H9 (cell line): ENCODE measurements at regions not wholly inside any gene's neighbourhood (a gene's known extent, or its start where the extent isn't known, plus 50 kb on each side); places are given as distances from the start of the nearest gene placed in this dataset.
"Not testable (repeated sequence)": the region's sequence is repeated elsewhere in the genome, so short reads cannot be mapped to it uniquely, and the experiment has no call there.

Experiments
- DNase-seq: peaks from one replicate; pipeline ENCODE4 v3.0.0-alpha.2; 2017
- H2AFZ ChIP-seq: one replicate; pipeline ENCODE4 v1.6.1; 2013; ENCODE audit warnings: mild to moderate bottlenecking, low read length, control low read depth, moderate library complexity
- H2AK5ac ChIP-seq: 2 replicates; pipeline ENCODE4 v1.6.1; 2013; ENCODE audit warnings: low read length, control low read depth, mixed read lengths; ENCODE audit not compliant: insufficient read length
- H2BK120ac ChIP-seq: one replicate; pipeline ENCODE4 v1.6.1; 2013; ENCODE audit warnings: low read depth, mild to moderate bottlenecking, low read length, control low read depth, inconsistent platforms; ENCODE audit not compliant: poor library complexity, severe bottlenecking
- H2BK12ac ChIP-seq: 2 replicates; pipeline ENCODE4 v1.6.1; 2013; ENCODE audit warnings: low read length, control low read depth, mixed read lengths, low read depth; ENCODE audit not compliant: insufficient read length
- H2BK15ac ChIP-seq: 2 replicates; pipeline ENCODE4 v1.6.1; 2013; ENCODE audit warnings: low read depth, low read length, control low read depth
- H2BK20ac ChIP-seq: one replicate; pipeline ENCODE4 v1.6.1; 2013; ENCODE audit warnings: low read depth, mild to moderate bottlenecking, low read length, control low read depth, inconsistent platforms; ENCODE audit not compliant: poor library complexity, severe bottlenecking
- H2BK5ac ChIP-seq: 2 replicates; pipeline ENCODE4 v1.6.1; 2013; ENCODE audit warnings: low read length, control low read depth, mixed read lengths; ENCODE audit not compliant: insufficient read length
- H3K14ac ChIP-seq: 2 replicates; pipeline ENCODE4 v1.6.1; 2013; ENCODE audit warnings: low read length, control low read depth; ENCODE audit not compliant: insufficient read depth
- H3K18ac ChIP-seq: 2 replicates; pipeline ENCODE4 v1.6.1; 2013; ENCODE audit warnings: low read depth, mild to moderate bottlenecking, mixed read lengths, low read length, control low read depth; ENCODE audit not compliant: insufficient read length
- H3K23ac ChIP-seq: 2 replicates; pipeline ENCODE4 v1.6.1; 2013; ENCODE audit warnings: low read length, control low read depth, mixed read lengths, low read depth; ENCODE audit not compliant: insufficient read length
- H3K23me2 ChIP-seq: 2 replicates; pipeline ENCODE4 v1.6.1; 2013; ENCODE audit warnings: low read depth, mild to moderate bottlenecking, mixed read lengths, low read length, control low read depth; ENCODE audit not compliant: insufficient read length, poor library complexity, severe bottlenecking
- H3K27ac ChIP-seq: 2 replicates; pipeline ENCODE4 v1.5.1; 2013; ENCODE audit warnings: low read length, control low read depth, mixed read lengths, low read depth; ENCODE audit not compliant: insufficient read length
- H3K27me3 ChIP-seq: 2 replicates; pipeline ENCODE4 v1.6.1; 2013; ENCODE audit warnings: low read length, control low read depth, inconsistent platforms; ENCODE audit not compliant: insufficient read depth
- H3K4ac ChIP-seq: 2 replicates; pipeline ENCODE4 v1.6.1; 2013; ENCODE audit warnings: low read depth, mild to moderate bottlenecking, control low read depth, inconsistent platforms, low read length, moderate library complexity
- H3K4me1 ChIP-seq: 2 replicates; pipeline ENCODE4 v1.6.1; 2013; ENCODE audit warnings: low read length, control low read depth, inconsistent platforms; ENCODE audit not compliant: insufficient read depth
- H3K4me2 ChIP-seq: 2 replicates; pipeline ENCODE4 v1.6.1; 2013; ENCODE audit warnings: low read length, control low read depth, mixed read lengths; ENCODE audit not compliant: insufficient read length, insufficient read depth
- H3K56ac ChIP-seq: 2 replicates; pipeline ENCODE4 v1.6.1; 2013; ENCODE audit warnings: low read depth, mild to moderate bottlenecking, mixed read lengths, low read length, control low read depth; ENCODE audit not compliant: insufficient read length
- H3K79me1 ChIP-seq: 2 replicates; pipeline ENCODE4 v1.6.1; 2013; ENCODE audit warnings: low read depth, mild to moderate bottlenecking, moderate library complexity, low read length, control low read depth, inconsistent platforms; ENCODE audit not compliant: insufficient read depth, poor library complexity, severe bottlenecking
- H3K79me2 ChIP-seq: 2 replicates; pipeline ENCODE4 v1.6.1; 2013; ENCODE audit warnings: low read length, control low read depth, inconsistent platforms; ENCODE audit not compliant: insufficient read depth
- H3K9ac ChIP-seq: 2 replicates; pipeline ENCODE4 v1.6.1; 2013; ENCODE audit warnings: low read length, control low read depth, mixed read lengths; ENCODE audit not compliant: insufficient read length; ENCODE audit errors: extremely low read depth
- H3K9me3 ChIP-seq: one replicate; pipeline ENCODE4 v1.6.1; 2013; ENCODE audit warnings: low read depth, low read length, inconsistent platforms; ENCODE audit not compliant: control insufficient read depth
- H3T11ph ChIP-seq: one replicate; pipeline ENCODE4 v1.6.1; 2013; ENCODE audit warnings: mild to moderate bottlenecking, low read length, control low read depth, inconsistent platforms
- H4K20me1 ChIP-seq: one replicate; pipeline ENCODE4 v1.6.1; 2013; ENCODE audit not compliant: control insufficient read depth, insufficient read length, insufficient read depth
- H4K5ac ChIP-seq: 2 replicates; pipeline ENCODE4 v1.6.1; 2013; ENCODE audit warnings: low read depth, mild to moderate bottlenecking, mixed read lengths, low read length, control low read depth; ENCODE audit not compliant: insufficient read length
- H4K8ac ChIP-seq: replicated peaks from 2 replicates; pipeline ENCODE4 v1.6.1; 2013; ENCODE audit warnings: low read length, control low read depth, mixed read lengths, low read depth; ENCODE audit not compliant: insufficient read length
- H4K91ac ChIP-seq: 2 replicates; pipeline ENCODE4 v1.6.1; 2013; ENCODE audit warnings: low read depth, mild to moderate bottlenecking, moderate library complexity, mixed read lengths, low read length, control low read depth; ENCODE audit not compliant: insufficient read length
- H3K27ac Mint-ChIP-seq, 3 experiments: 2 replicates in 2 of 3; 3 replicates in 1 of 3; pipeline ENCODE4 v1.8.0; 2020 to 2021; ENCODE audit warnings: mixed read lengths in 3 of 3, mild to moderate bottlenecking in 1 of 3, moderate library complexity in 1 of 3
- H3K27me3 Mint-ChIP-seq: 2 replicates; pipeline ENCODE4 v1.8.0; 2021; ENCODE audit warnings: low read depth, mild to moderate bottlenecking, moderate library complexity, mixed read lengths
- H3K36me3 Mint-ChIP-seq, 3 experiments: 2 replicates in 2 of 3; 3 replicates in 1 of 3; pipeline ENCODE4 v1.8.0; 2020 to 2021; ENCODE audit warnings: low read depth in 3 of 3, mixed read lengths in 3 of 3; ENCODE audit not compliant: insufficient read depth in 1 of 3
- H3K4me1 Mint-ChIP-seq, 2 experiments: 2 replicates each; pipeline ENCODE4 v1.8.0; 2020; ENCODE audit warnings: mixed read lengths in 2 of 2
- H3K4me3 Mint-ChIP-seq, 2 experiments: 2 replicates in 1 of 2; 3 replicates in 1 of 2; pipeline ENCODE4 v1.8.0; 2020 to 2021; ENCODE audit warnings: mild to moderate bottlenecking in 2 of 2, mixed read lengths in 2 of 2, moderate library complexity in 1 of 2
- H3K9me3 Mint-ChIP-seq, 2 experiments: 2 replicates in 1 of 2; 3 replicates in 1 of 2; pipeline ENCODE4 v1.8.0; 2020; ENCODE audit warnings: mild to moderate bottlenecking in 2 of 2, mixed read lengths in 2 of 2, moderate library complexity in 1 of 2
- CTCF ChIP-seq: fragments of 200-600 bp; sonication (generic); conservative IDR thresholded peaks from 3 replicates; pipeline ENCODE4 v1.8.0; 2021; ENCODE audit warnings: antibody characterized with exemption, mild to moderate bottlenecking
- WGBS: extraction: QIAGEN DNeasy Blood & Tissue Kit; methylation state at CpG from one replicate; pipeline ENCODE4 v1.1.7; 2013; ENCODE audit warnings: missing lambda C conversion rate, low lambda C conversion rate, mixed read lengths; ENCODE audit not compliant: insufficient read length; ENCODE audit errors: extremely low coverage; 5-methylcytosine and 5-hydroxymethylcytosine counted together

GRCh38 chr20:33936656-33937055, 57.1 kb upstream of the RALY start:
- Histone ChIP-seq H3K9me3 (no peaks in the 10 kb centered on the region), H3K4me1 (no peaks in the 10 kb centered on the region), H3K56ac (no peak overlapping the region), H3T11ph (no peak overlapping the region), H4K20me1 (no peaks in the 10 kb centered on the region), H3K27me3 (no peaks in the 10 kb centered on the region), H2BK12ac (no peak overlapping the region), H3K18ac (no peak overlapping the region), H2BK20ac (no peak overlapping the region), H4K8ac (no peak overlapping the region), H4K5ac (no peak overlapping the region), H2AK5ac (no peak overlapping the region), H2BK120ac (no peak overlapping the region), H3K79me2 (no peaks in the 10 kb centered on the region), H3K23me2 (no peaks in the 10 kb centered on the region), H3K4me2 (no peak overlapping the region), H3K27ac (no peak overlapping the region), H2AFZ (no peak overlapping the region), H2BK5ac (no peak overlapping the region), H2BK15ac (no peak overlapping the region), H4K91ac (no peak overlapping the region), H3K9ac (no peak overlapping the region), H3K14ac (no peak overlapping the region), H3K23ac (no peak overlapping the region), H3K79me1 (no peaks in the 10 kb centered on the region), H3K4ac (no peak overlapping the region)
- no CpG with 5 or more reads among the region's 5 CpGs for WGBS
- H3K9me3 Mint-ChIP-seq: no peaks in the 10 kb centered on the region
- H3K4me3 Mint-ChIP-seq: no peak overlapping the region
- no peaks in the 10 kb centered on the region; a peak in 1 of 7 replicates for H3K36me3 Mint-ChIP-seq
- no peaks in the 10 kb centered on the region; the same call in 1 of the 2 replicates for H3K27me3 Mint-ChIP-seq
- H3K4me1 Mint-ChIP-seq: peaks cover 4 to 7% of the 10 kb centered on the region in 2 experiments; a peak in 2 of 4 replicates
- TF ChIP-seq CTCF: no peak
- no peak for DNase-seq
- H3K27ac Mint-ChIP-seq: no peak overlapping the region

GRCh38 chr20:33939031-33939430, 54.7 kb upstream of the RALY start:
- not testable (repeated sequence) for H2BK20ac ChIP-seq, H4K5ac ChIP-seq, DNase-seq, H2BK120ac ChIP-seq, H4K91ac ChIP-seq, H4K20me1 ChIP-seq, H3K4me1 Mint-ChIP-seq, H3K27me3 ChIP-seq, H3K27ac Mint-ChIP-seq, H2AK5ac ChIP-seq, H3K56ac ChIP-seq, H3K4me2 ChIP-seq, H3K79me1 ChIP-seq, H3K36me3 Mint-ChIP-seq, H2BK12ac ChIP-seq, H3K9me3 ChIP-seq, H3K9ac ChIP-seq, H3K4me3 Mint-ChIP-seq, H2BK15ac ChIP-seq, H3K79me2 ChIP-seq, H3K27me3 Mint-ChIP-seq, H3T11ph ChIP-seq, H3K9me3 Mint-ChIP-seq, H4K8ac ChIP-seq, H3K4ac ChIP-seq, H3K23me2 ChIP-seq, H3K4me1 ChIP-seq, H3K27ac ChIP-seq, H3K18ac ChIP-seq, H2AFZ ChIP-seq, H3K23ac ChIP-seq, H3K14ac ChIP-seq, H2BK5ac ChIP-seq
- WGBS: no CpG with 5 or more reads among the region's 5 CpGs
